MV-4-11 (cell line): ENCODE measurements at regions not wholly inside any gene's neighbourhood (a gene's known extent, or its start where the extent isn't known, plus 50 kb on each side); places are given as distances from the start of the nearest gene placed in this dataset.
A peak's percentile ranks its signal among the peaks of the same experiment; 100 is the strongest.

Source experiments
- DNase-seq: peaks from one replicate; lab custom pipeline; 2025; lab: John Stamatoyannopoulos, UW

GRCh38 chr18:11316546-11316945 is 167.2 kb upstream of the PIEZO2 start:
- DNase-seq = no peak

GRCh38 chr18:11310476-11311086 is 161.2 kb upstream of the PIEZO2 start:
- peak; percentile 61 for DNase-seq

GRCh38 chr18:11309172-11309571 is 159.8 kb upstream of the PIEZO2 start:
- DNase-seq = peak; percentile 71

- peak; percentile 94 for DNase-seq
These were observed 159.1 kb upstream of the PIEZO2 start for GRCh38 chr18:11308499-11308898.

GRCh38 chr18:11307716-11308115 is 158.3 kb upstream of the PIEZO2 start:
- DNase-seq = no peak

- DNase-seq = peak; percentile 15
These were observed 156.1 kb upstream of the PIEZO2 start for GRCh38 chr18:11305507-11305906.

GRCh38 chr18:11304928-11305327 is 155.6 kb upstream of the PIEZO2 start:
- no peak for DNase-seq

- DNase-seq = no peak
These were observed 147.6 kb upstream of the PIEZO2 start for GRCh38 chr18:11296946-11297345.

GRCh38 chr18:11293794-11294193 is 144.4 kb upstream of the PIEZO2 start:
- peak; percentile 88 for DNase-seq

GRCh38 chr18:11290786-11291185 is 141.4 kb upstream of the PIEZO2 start:
- no peak for DNase-seq

- DNase-seq = no peak
These were observed 139.9 kb upstream of the PIEZO2 start for GRCh38 chr18:11289248-11289647.

- no peak for DNase-seq
These were observed 139.0 kb upstream of the PIEZO2 start for GRCh38 chr18:11288401-11288800.

GRCh38 chr18:11286431-11286830 is 137.1 kb upstream of the PIEZO2 start:
- no peak for DNase-seq

GRCh38 chr18:11284811-11285210 is 135.4 kb upstream of the PIEZO2 start:
- no peak for DNase-seq

GRCh38 chr18:11284349-11284748 is 135.0 kb upstream of the PIEZO2 start:
- no peak for DNase-seq

GRCh38 chr18:11283479-11284161 is 134.3 kb upstream of the PIEZO2 start:
- DNase-seq = no peak

GRCh38 chr18:11279461-11279860 is 130.1 kb upstream of the PIEZO2 start:
- no peak for DNase-seq

GRCh38 chr18:11276678-11277077 is 127.3 kb upstream of the PIEZO2 start:
- DNase-seq = no peak

GRCh38 chr18:11274144-11274794 is 124.9 kb upstream of the PIEZO2 start:
- no peak for DNase-seq

- no peak for DNase-seq
These were observed 123.1 kb upstream of the PIEZO2 start for GRCh38 chr18:11272516-11272915.

- DNase-seq = peak; percentile 57
These were observed 122.6 kb upstream of the PIEZO2 start for GRCh38 chr18:11271954-11272353.

GRCh38 chr18:11269257-11269656 is 119.9 kb upstream of the PIEZO2 start:
- DNase-seq = no peak

GRCh38 chr18:11268741-11269233 is 119.4 kb upstream of the PIEZO2 start:
- peak; percentile 44 for DNase-seq
